ENCODE measurements at regions not wholly inside any gene's neighbourhood (a gene's known extent, or its start where the extent isn't known, plus 50 kb on each side); places are given as distances from the start of the nearest gene placed in this dataset.

DNA sequence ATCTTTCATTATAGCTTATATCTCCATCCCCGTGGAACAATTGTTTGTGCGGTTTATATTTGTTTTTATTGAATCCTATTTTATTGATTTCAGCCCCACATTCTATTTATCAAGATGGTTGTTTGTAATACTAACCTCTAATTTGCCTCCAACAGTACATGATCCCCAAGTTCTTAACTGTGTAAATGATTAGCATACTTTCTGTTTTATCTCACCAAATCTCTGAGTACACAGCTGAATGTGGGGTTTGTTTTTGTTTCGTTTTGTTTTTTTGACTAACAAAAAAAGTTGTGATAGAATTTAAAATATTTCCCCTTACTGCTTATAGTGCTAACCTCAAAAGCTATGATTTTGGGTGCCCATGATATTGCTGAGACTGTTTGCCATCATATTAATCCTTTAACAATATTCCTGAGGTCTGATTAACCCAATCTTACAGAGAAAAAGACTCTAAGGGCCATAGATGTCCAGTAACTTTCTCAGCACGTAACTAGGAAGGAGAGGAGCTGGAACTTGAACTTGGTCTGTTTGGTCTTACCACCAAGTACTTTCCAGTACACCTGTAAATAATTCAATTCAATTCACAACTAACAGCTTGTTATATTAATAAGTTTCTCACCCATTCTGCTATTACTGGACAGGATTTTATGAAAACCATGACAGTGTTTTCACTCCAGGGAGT is 789.8 kb downstream of the TUSC7 start:
- no peak for TF ChIP-seq TAF1 (IDR thresholded peaks at IDR 0.05; ENCODE audit: borderline replicate concordance, insufficient read depth, low read length)
- TF ChIP-seq POLR2AphosphoS5 (IDR thresholded peaks at IDR 0.05; ENCODE audit: low read depth, low read length), result no peak
- TF ChIP-seq, protein P1, sequence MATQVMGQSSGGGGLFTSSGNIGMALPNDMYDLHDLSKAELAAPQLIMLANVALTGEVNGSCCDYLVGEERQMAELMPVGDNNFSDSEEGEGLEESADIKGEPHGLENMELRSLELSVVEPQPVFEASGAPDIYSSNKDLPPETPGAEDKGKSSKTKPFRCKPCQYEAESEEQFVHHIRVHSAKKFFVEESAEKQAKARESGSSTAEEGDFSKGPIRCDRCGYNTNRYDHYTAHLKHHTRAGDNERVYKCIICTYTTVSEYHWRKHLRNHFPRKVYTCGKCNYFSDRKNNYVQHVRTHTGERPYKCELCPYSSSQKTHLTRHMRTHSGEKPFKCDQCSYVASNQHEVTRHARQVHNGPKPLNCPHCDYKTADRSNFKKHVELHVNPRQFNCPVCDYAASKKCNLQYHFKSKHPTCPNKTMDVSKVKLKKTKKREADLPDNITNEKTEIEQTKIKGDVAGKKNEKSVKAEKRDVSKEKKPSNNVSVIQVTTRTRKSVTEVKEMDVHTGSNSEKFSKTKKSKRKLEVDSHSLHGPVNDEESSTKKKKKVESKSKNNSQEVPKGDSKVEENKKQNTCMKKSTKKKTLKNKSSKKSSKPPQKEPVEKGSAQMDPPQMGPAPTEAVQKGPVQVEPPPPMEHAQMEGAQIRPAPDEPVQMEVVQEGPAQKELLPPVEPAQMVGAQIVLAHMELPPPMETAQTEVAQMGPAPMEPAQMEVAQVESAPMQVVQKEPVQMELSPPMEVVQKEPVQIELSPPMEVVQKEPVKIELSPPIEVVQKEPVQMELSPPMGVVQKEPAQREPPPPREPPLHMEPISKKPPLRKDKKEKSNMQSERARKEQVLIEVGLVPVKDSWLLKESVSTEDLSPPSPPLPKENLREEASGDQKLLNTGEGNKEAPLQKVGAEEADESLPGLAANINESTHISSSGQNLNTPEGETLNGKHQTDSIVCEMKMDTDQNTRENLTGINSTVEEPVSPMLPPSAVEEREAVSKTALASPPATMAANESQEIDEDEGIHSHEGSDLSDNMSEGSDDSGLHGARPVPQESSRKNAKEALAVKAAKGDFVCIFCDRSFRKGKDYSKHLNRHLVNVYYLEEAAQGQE (IDR thresholded peaks at IDR 0.05; ENCODE audit: insufficient read depth in 1 of 2, low read depth in 2 of 2, low read length in 2 of 2), result no peak
- no peak for TF ChIP-seq SIN3A (IDR thresholded peaks at IDR 0.05; ENCODE audit: borderline replicate concordance, insufficient read depth, low read length)
- TF ChIP-seq FOXP2 (optimal IDR thresholded peaks at IDR 0.05; ENCODE audit: borderline replicate concordance, extremely low read depth, extremely low read length, insufficient read depth), result no peak

Measured in PFSK-1 (cell line).